ENCODE measurements at regions not wholly inside any gene's neighbourhood (a gene's known extent, or its start where the extent isn't known, plus 50 kb on each side); places are given as distances from the start of the nearest gene placed in this dataset.

- peaks cover 26% of the 10 kb centered on the region for H3K9me3 Mint-ChIP-seq
- CTCF ChIA-PET: interaction anchor here (0.6 to 1.6 kb wide), 4 partner anchors 11 to 156 kb away, joined by 3 to 4 read pairs (median 3); no protein-coding TSS in a partner anchor
- POLR2A ChIA-PET: interaction anchor here (1.3 kb wide), 1 partner anchor 40 kb away, joined by 3 read pairs; no protein-coding TSS in a partner anchor
- H3K4me1 Mint-ChIP-seq: peaks cover 22% of the 10 kb centered on the region
- no peak overlapping the region for H3K4me3 Mint-ChIP-seq
- peaks cover 27% of the 10 kb centered on the region for H3K27me3 Mint-ChIP-seq (ENCODE audit: low read depth)
- peaks cover 24% of the 10 kb centered on the region for H3K36me3 Mint-ChIP-seq
- DNase-seq (ENCODE audit: low spot score) (no peak), ATAC-seq (no peak)
- TF ChIP-seq KAT7 (CRISPR knock-in tag; IDR thresholded peaks at IDR 0.05; ENCODE audit: borderline replicate concordance) (no peak), JUN (CRISPR knock-in tag; IDR thresholded peaks at IDR 0.05) (no peak), PREB (CRISPR knock-in tag; IDR thresholded peaks at IDR 0.05; ENCODE audit: borderline replicate concordance) (no peak), FOXP4 (CRISPR knock-in tag; IDR thresholded peaks at IDR 0.05) (no peak), CREB1 (CRISPR knock-in tag; IDR thresholded peaks at IDR 0.05) (no peak), USF2 (CRISPR knock-in tag; IDR thresholded peaks at IDR 0.05) (no peak), IRF1 (CRISPR knock-in tag; IDR thresholded peaks at IDR 0.05) (no peak), ZNF219 (CRISPR knock-in tag; IDR thresholded peaks at IDR 0.05; ENCODE audit: borderline replicate concordance) (no peak), TCF7 (CRISPR knock-in tag; IDR thresholded peaks at IDR 0.05; ENCODE audit: low read depth) (no peak), ARID4B (CRISPR knock-in tag; IDR thresholded peaks at IDR 0.05; ENCODE audit: borderline replicate concordance) (no peak), TEAD1 (CRISPR knock-in tag; IDR thresholded peaks at IDR 0.05) (no peak), ZNF263 (CRISPR knock-in tag; IDR thresholded peaks at IDR 0.05; ENCODE audit: low read depth) (no peak), TP53 (CRISPR knock-in tag; IDR thresholded peaks at IDR 0.05) (no peak), CDX4 (CRISPR knock-in tag; IDR thresholded peaks at IDR 0.05; ENCODE audit: borderline replicate concordance) (no peak), EMX1 (CRISPR knock-in tag; IDR thresholded peaks at IDR 0.05) (no peak), GABPB1 (CRISPR knock-in tag; IDR thresholded peaks at IDR 0.05) (no peak)
- no peak overlapping the region for H3K27ac Mint-ChIP-seq
Measured at GRCh38 chr17:77736199-77736585, 222.3 kb upstream of the TNRC6C start.

Measured in WTC11 (cell line).